ENCODE measurements at regions not wholly inside any gene's neighbourhood (a gene's known extent, or its start where the extent isn't known, plus 50 kb on each side); places are given as distances from the start of the nearest gene placed in this dataset.

- H3K4me3 ChIP-seq (ENCODE audit: low read length), result no peak overlapping the region
- no peak for TF ChIP-seq CTCF (IDR thresholded peaks at IDR 0.05; ENCODE audit: insufficient read depth, low read depth, low read length, missing control alignments)
- DNase-seq (ENCODE audit: low read depth), result no peak
Measured at GRCh38 chr22:49678137-49678841, 149.4 kb downstream of the BRD1 start.

- no peak for TF ChIP-seq CTCF (IDR thresholded peaks at IDR 0.05; ENCODE audit: insufficient read depth, low read depth, low read length, missing control alignments)
- H3K4me3 ChIP-seq (ENCODE audit: low read length), result no peak overlapping the region
- DNase-seq (ENCODE audit: low read depth), result no peak
Measured at GRCh38 chr22:49677495-49677889, 150.2 kb downstream of the BRD1 start.

GRCh38 chr22:49676783-49677494 is 150.7 kb downstream of the BRD1 start:
- no peak overlapping the region for H3K4me3 ChIP-seq (ENCODE audit: low read length)
- TF ChIP-seq CTCF (IDR thresholded peaks at IDR 0.05; ENCODE audit: insufficient read depth, low read depth, low read length, missing control alignments), result no peak
- no peak for DNase-seq (ENCODE audit: low read depth)

GRCh38 chr22:49676230-49676629 is 151.4 kb downstream of the BRD1 start:
- no peak for TF ChIP-seq CTCF (IDR thresholded peaks at IDR 0.05; ENCODE audit: insufficient read depth, low read depth, low read length, missing control alignments)
- DNase-seq (ENCODE audit: low read depth), result no peak
- H3K4me3 ChIP-seq (ENCODE audit: low read length), result no peak overlapping the region

- no peak for DNase-seq (ENCODE audit: low read depth)
- TF ChIP-seq CTCF (IDR thresholded peaks at IDR 0.05; ENCODE audit: insufficient read depth, low read depth, low read length, missing control alignments), result no peak
- no peak overlapping the region for H3K4me3 ChIP-seq (ENCODE audit: low read length)
Measured at GRCh38 chr22:49674479-49675050, 153.1 kb downstream of the BRD1 start.

DNA sequence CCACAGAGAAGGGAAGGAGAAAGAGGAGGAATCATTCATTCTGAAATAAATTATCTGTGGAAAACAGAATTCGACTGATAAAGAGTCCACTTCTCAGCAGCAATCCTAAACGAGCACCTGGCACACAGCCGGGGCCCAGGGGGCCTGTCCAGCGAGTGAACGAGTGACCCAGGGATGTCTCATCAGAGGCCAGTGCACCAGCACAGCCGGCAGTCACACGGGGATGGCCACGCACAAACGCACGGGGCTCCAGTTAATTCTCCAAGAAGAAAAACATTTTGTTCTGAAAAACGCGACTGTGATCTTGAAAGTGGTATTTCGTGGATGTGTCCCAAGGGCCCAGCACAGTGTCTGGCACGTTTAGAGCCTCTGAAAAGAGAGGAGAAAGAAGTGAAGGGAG is 154.6 kb downstream of the BRD1 start:
- no peak overlapping the region for H3K4me3 ChIP-seq (ENCODE audit: low read length)
- DNase-seq (ENCODE audit: low read depth), result no peak
- TF ChIP-seq CTCF (IDR thresholded peaks at IDR 0.05; ENCODE audit: insufficient read depth, low read depth, low read length, missing control alignments), result no peak

Data from epithelial cell of esophagus (primary cell).